ENCODE measurements at regions not wholly inside any gene's neighbourhood (a gene's known extent, or its start where the extent isn't known, plus 50 kb on each side); places are given as distances from the start of the nearest gene placed in this dataset.

DNA sequence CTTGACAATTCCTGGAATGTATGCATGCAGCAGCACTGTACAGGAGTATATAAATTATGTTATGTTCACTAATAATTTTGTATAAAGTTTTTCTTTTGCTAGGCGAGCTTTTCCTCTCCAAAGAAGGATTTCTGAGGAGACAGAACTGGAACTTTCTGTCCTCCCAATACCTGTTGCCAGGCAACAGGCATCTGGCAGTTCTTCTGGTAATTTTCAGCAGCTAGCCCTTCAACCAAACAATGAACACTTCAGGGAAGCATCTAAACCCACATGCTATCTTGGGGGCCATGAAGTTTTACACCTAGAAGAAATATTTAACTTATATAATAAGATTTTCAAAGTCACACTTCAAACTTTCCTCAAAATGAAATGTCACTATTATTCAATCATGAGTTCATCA is 162.9 kb upstream of the SYT10 start:
- TF ChIP-seq POLR2A (IDR thresholded peaks at IDR 0.05) (no peak), POLR2AphosphoS5 (IDR thresholded peaks at IDR 0.05) (no peak)
- TF ChIP-seq, protein P1, sequence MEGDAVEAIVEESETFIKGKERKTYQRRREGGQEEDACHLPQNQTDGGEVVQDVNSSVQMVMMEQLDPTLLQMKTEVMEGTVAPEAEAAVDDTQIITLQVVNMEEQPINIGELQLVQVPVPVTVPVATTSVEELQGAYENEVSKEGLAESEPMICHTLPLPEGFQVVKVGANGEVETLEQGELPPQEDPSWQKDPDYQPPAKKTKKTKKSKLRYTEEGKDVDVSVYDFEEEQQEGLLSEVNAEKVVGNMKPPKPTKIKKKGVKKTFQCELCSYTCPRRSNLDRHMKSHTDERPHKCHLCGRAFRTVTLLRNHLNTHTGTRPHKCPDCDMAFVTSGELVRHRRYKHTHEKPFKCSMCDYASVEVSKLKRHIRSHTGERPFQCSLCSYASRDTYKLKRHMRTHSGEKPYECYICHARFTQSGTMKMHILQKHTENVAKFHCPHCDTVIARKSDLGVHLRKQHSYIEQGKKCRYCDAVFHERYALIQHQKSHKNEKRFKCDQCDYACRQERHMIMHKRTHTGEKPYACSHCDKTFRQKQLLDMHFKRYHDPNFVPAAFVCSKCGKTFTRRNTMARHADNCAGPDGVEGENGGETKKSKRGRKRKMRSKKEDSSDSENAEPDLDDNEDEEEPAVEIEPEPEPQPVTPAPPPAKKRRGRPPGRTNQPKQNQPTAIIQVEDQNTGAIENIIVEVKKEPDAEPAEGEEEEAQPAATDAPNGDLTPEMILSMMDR (IDR thresholded peaks at IDR 0.05) = no peak
